HG02884 (cell line): ENCODE measurements at regions not wholly inside any gene's neighbourhood (a gene's known extent, or its start where the extent isn't known, plus 50 kb on each side); places are given as distances from the start of the nearest gene placed in this dataset.
"Not testable (repeated sequence)": the region's sequence is repeated elsewhere in the genome, so short reads cannot be mapped to it uniquely, and the experiment has no call there.

Source experiments
- ATAC-seq: cut with Tn5 transposase; IDR thresholded peaks from one replicate; pipeline ENCODE4 v1.9.1; 2021; ENCODE audit warnings: mild to moderate bottlenecking, moderate library complexity; ENCODE audit not compliant: unreplicated experiment

DNA sequence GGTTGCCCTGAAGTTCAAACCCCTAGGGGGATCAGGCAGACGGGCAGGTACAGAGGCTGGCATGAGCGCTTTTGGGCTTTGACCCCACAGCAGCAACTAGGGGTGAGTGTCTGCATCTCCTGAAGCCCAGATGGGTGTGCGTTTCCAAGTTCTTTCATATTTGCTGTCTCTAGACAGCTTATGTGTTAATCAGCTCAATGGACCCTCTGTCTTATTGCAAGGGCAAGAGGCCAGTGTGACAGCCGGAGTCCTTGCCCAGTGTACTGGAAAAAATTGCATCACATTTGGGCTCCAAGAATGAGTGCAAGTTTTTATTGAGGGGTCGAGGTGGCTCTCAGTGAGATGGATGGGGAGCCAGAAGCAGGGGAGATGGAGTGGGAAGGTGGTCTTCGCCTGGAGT is 1863.7 kb upstream of the RAG2 start:
- ATAC-seq, result no peak

- no peak for ATAC-seq
Measured at GRCh38 chr11:38460896-38461295, 1862.9 kb upstream of the RAG2 start.

DNA sequence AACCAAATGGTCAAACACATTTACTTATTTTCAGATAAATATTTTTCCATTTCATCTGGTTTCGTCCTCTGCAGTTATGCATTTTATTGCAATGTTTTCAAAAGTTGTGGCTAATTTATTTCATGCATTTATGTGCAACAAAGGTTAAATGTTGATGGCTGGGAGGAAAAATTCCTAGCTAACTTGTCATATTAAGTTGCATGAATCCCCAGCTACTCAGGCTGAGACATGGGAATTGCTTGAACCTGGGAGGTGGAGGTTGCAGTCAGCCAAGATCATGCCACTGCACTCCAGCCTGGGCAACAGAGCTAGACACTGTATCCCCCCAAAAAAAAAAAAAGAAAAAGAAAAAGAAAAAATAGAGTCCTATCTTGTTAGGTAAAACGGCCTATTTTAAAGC is 1862.4 kb upstream of the RAG2 start:
- ATAC-seq, result no peak

DNA sequence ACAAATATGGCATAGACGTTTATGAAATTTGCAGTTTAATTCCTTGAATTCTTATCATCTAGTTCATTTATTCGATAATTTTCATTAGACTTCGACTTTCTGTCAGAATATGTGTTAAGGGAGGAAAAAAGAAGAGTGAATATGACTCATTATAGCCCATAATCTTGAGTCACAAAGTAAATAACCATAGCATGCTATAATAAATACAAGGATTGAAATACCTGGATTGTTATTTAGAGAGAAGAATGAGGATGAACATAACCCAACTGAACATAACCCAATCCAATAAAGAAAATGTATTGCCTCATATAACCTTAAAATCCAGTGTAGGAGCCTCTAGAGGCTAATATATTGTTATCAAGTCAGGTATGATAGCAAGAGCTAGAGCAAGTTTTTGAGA is 1858.3 kb upstream of the RAG2 start:
- no peak for ATAC-seq

- ATAC-seq, result no peak
Measured at GRCh38 chr11:38448284-38448683, 1850.2 kb upstream of the RAG2 start.

- ATAC-seq, result no peak
Measured at GRCh38 chr11:38446336-38446735, 1848.3 kb upstream of the RAG2 start.

GRCh38 chr11:38438091-38438490 is 1840.1 kb upstream of the RAG2 start:
- no peak for ATAC-seq

DNA sequence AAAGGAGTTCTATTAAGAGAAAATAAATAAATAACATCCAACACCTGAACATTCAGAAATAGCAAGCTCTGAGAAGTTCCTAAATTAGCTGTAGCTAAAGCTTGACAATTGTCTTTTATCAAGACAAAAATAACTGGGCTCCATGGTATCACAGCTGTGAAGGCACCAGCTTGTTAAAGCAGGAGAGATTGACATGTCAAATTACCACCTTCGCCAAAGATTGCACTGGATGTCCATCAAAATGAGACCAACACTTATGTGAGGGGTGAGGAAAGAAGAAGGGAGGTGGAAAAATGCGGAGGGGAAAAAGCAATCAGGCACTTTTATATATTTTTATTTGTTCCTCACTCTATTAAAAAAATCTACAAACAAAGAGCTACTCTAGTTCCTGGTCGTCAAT is 1827.5 kb upstream of the RAG2 start:
- no peak for ATAC-seq

DNA sequence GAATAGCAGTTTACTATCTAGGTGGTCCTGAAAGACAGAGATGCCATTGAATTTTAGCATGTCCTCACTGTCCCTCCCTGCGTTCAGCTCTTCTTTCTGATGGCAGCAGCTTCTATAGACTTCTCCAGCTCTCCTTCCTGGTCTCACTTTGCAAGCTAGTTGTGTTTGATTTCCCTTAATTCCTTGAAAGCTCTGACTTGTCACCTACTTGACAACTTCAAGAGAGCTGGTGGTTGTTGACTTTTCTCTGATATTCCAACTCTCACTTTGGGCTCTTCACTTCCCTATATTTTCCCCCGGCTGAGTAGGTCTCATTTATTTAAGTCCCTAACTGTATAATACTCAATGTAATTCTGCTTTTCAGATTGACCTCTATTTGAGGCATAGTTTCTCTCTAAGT is 1825.0 kb upstream of the RAG2 start:
- ATAC-seq, result no peak

DNA sequence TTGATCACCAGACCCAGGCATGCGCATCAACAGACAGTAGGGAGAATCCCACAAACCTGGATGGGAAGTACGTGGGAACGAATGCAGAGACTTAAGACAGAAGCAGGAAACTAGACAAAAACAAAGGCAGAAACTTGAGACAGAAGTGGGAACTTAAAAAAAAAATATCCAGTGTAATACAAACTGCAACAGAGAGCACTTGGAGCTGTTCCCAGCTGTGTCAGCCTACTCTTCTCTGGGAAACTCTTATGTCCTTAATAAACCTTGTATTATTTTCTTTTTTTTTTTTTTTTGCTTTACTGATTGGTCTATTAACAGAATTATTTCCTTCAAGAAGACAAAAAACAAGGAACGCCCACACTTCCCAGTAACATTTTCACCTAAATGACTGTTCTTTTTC is 1818.1 kb upstream of the RAG2 start:
- no peak for ATAC-seq

DNA sequence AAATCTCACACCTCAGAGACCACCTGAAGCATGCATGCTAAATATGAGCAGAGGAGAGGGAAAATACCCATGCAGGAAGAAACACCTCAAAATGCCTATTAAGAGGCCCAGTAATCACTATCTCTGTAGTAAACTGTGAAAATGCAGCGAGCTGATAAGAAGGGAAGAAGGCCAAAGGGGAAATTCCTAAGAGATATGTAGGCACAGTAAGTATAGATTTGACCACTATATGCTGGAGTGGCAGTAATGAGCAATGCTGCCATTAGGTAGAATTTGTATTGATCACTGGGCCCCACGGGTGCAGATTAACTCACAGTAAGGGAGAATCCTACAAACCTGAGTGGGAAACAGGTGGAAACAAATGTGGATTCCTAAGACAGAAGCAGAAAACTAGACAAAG is 1813.1 kb upstream of the RAG2 start:
- ATAC-seq, result no peak

- no peak for ATAC-seq
Measured at GRCh38 chr11:38402063-38402462, 1804.0 kb upstream of the RAG2 start.

DNA sequence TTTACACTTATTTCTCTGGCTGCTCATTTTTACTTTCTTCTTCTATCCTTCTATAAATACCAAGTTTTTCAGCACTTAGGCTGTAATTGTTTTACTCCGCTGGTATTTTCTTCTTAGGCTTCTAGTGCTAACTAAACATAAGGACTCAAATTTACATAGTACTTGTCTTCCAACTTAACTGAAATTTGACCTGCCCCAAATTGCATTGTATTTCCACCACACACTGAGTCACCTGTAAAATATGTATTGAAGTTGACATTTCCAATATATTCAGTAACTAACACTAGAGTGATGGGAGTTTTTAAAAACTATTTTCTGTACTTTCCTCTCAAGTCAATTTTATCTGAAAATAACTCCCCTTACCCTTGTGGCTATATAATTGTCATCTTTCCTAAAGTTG is 1794.1 kb upstream of the RAG2 start:
- ATAC-seq, result no peak

GRCh38 chr11:38384568-38384967 is 1786.5 kb upstream of the RAG2 start:
- ATAC-seq, result no peak

- ATAC-seq, result no peak
Measured at GRCh38 chr11:38365274-38365673, 1767.2 kb upstream of the RAG2 start.

DNA sequence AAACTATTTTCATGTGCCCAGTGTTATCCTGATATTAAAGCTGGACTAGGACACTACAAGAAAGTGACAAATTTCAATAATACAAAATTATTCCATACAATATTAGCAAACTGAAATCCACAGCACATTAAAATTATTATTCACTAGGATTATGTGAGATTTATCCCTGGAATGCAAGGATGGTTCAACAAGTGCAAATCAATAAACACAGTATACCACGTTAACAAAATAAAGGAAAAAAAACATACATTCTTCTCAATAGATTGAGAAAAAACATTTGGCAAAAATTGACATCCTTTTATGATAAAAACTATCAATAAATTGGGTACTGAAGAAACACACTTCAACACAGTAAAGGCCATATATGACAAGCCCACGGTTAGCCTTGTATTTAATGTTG is 1758.2 kb upstream of the RAG2 start:
- no peak for ATAC-seq

DNA sequence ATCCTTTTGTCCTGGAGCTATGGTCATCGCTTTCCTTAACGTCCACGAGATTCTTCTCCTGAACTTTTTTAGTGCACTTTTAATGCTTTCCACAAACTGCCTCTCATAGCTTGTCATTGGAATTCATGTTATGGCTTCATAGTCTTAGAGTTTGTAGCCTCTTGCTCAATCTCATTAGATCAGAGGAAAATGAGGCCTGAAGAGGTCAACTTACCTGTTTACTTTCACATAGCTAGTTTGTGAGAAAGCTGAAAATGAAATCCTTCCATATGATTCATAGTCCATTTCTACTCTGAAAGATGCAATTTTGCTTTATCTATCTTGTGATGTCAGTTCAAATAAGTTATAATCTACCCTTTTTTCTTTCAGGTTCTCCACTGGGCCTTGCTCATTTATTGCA is 1747.2 kb upstream of the RAG2 start:
- ATAC-seq, result no peak

GRCh38 chr11:38341612-38342011 is 1743.6 kb upstream of the RAG2 start:
- not testable (repeated sequence) for ATAC-seq

GRCh38 chr11:38339835-38340440 is 1741.9 kb upstream of the RAG2 start:
- no peak for ATAC-seq

DNA sequence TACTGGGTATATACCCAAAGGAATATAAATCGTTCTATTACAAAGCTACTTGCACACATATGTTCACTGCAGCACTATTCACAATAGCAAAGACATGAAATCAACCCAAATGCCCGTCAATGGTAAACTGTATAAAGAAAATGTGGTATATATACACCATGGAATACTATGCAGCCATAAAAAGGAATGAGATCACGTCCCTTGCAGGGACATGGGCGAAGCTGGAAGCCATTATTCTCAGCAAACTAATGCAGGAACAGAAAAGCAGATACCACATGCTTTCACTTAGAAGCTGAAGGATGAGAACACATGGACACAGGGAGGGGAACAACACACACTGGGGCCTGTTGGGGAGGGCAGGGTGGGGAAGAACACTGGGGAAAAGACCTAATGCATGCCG is 1740.0 kb upstream of the RAG2 start:
- ATAC-seq, result not testable (repeated sequence)

GRCh38 chr11:38332046-38332445 is 1734.0 kb upstream of the RAG2 start:
- ATAC-seq, result no peak

GRCh38 chr11:38330578-38330977 is 1732.5 kb upstream of the RAG2 start:
- ATAC-seq, result no peak

GRCh38 chr11:38323961-38324761 is 1726.1 kb upstream of the RAG2 start:
- no peak for ATAC-seq
